HUES64 (cell line): ENCODE measurements at regions not wholly inside any gene's neighbourhood (a gene's known extent, or its start where the extent isn't known, plus 50 kb on each side); places are given as distances from the start of the nearest gene placed in this dataset.

Experiments
- H3K27ac ChIP-seq: 2 replicates; pipeline ENCODE4 v1.7.0; 2013; ENCODE audit warnings: low read depth, low read length, inconsistent platforms
- H3K27me3 ChIP-seq: 2 replicates; pipeline ENCODE4 v1.6.1; 2013; ENCODE audit warnings: mild to moderate bottlenecking, low read length; ENCODE audit not compliant: insufficient read depth
- H3K36me3 ChIP-seq: 2 replicates; pipeline ENCODE4 v1.6.1; 2013; ENCODE audit warnings: mild to moderate bottlenecking, low read length; ENCODE audit not compliant: insufficient read depth
- H3K4me1 ChIP-seq: 2 replicates; pipeline ENCODE4 v1.6.1; 2013; ENCODE audit warnings: mild to moderate bottlenecking, low read length, moderate library complexity; ENCODE audit not compliant: insufficient read depth
- H3K4me3 ChIP-seq: 2 replicates; pipeline ENCODE4 v1.5.1; 2013; ENCODE audit warnings: mild to moderate bottlenecking, low read length, moderate library complexity
- H3K9ac ChIP-seq: 2 replicates; pipeline ENCODE4 v1.6.1; 2013; ENCODE audit warnings: mild to moderate bottlenecking, low read depth, low read length
- H3K9me3 ChIP-seq: 2 replicates; pipeline ENCODE4 v1.6.1; 2013; ENCODE audit warnings: low read depth, low read length; ENCODE audit not compliant: insufficient read depth
- WGBS: fragments of 150-250, 120-280 bp; methylation state at CpG from one replicate; pipeline ENCODE4 v1.1.7; 2013; ENCODE audit warnings: missing lambda C conversion rate; 5-methylcytosine and 5-hydroxymethylcytosine counted together

GRCh38 chr4:52343595-52343994, 292.5 kb downstream of the SPATA18 start:
- Histone ChIP-seq H3K9ac (no peak overlapping the region), H3K27ac (peak overlapping the region; percentile 55; the same call in 1 of the 2 replicates), H3K4me3 (no peak overlapping the region), H3K27me3 (no peaks in the 10 kb centered on the region), H3K4me1 (peaks cover 22% of the 10 kb centered on the region), H3K36me3 (no peaks in the 10 kb centered on the region), H3K9me3 (peaks cover 13% of the 10 kb centered on the region)
- WGBS = 80% methylated on average over 1 of the region's 1 CpG

GRCh38 chr4:52350926-52351325, 299.8 kb downstream of the SPATA18 start:
- no peaks in the 10 kb centered on the region for H3K36me3 ChIP-seq
- no peaks in the 10 kb centered on the region for H3K27me3 ChIP-seq

GRCh38 chr4:52358366-52358765, 300.7 kb downstream of the USP46 start:
- WGBS = 90% methylated on average over 9 of the region's 9 CpGs
- H3K27ac ChIP-seq = no peak overlapping the region

More at GRCh38 chr4:52350926-52351325, 299.8 kb downstream of the SPATA18 start:
- no CpG with 5 or more reads among the region's 1 CpG for WGBS
- no peaks in the 10 kb centered on the region for H3K9me3 ChIP-seq
- no peaks in the 10 kb centered on the region for H3K4me1 ChIP-seq
- H3K4me3 ChIP-seq = no peak overlapping the region
- H3K27ac ChIP-seq = no peak overlapping the region
- no peak overlapping the region for H3K9ac ChIP-seq

GRCh38 chr4:52358883-52359321, 300.2 kb downstream of the USP46 start:
- Histone ChIP-seq H3K27ac (no peak overlapping the region), H3K4me1 (peaks cover 9% of the 10 kb centered on the region)

More at GRCh38 chr4:52358366-52358765, 300.7 kb downstream of the USP46 start:
- no peaks in the 10 kb centered on the region for H3K36me3 ChIP-seq
- H3K4me1 ChIP-seq = peaks cover 9% of the 10 kb centered on the region
- H3K27me3 ChIP-seq = no peaks in the 10 kb centered on the region
- H3K9me3 ChIP-seq = no peaks in the 10 kb centered on the region
- no peak overlapping the region for H3K9ac ChIP-seq
- H3K4me3 ChIP-seq = no peak overlapping the region

GRCh38 chr4:52366191-52366590, 292.9 kb downstream of the USP46 start:
- Histone ChIP-seq H3K9ac (no peak overlapping the region), H3K4me3 (no peak overlapping the region), H3K36me3 (no peaks in the 10 kb centered on the region), H3K27me3 (no peaks in the 10 kb centered on the region), H3K9me3 (no peaks in the 10 kb centered on the region), H3K4me1 (peaks cover 12% of the 10 kb centered on the region), H3K27ac (no peak overlapping the region)
- 96% methylated on average over 3 of the region's 5 CpGs for WGBS

More at GRCh38 chr4:52358883-52359321, 300.2 kb downstream of the USP46 start:
- no peak overlapping the region for H3K9ac ChIP-seq
- WGBS = 90% methylated on average over 1 of the region's 1 CpG
- no peak overlapping the region for H3K4me3 ChIP-seq
- H3K27me3 ChIP-seq = no peaks in the 10 kb centered on the region
- no peaks in the 10 kb centered on the region for H3K9me3 ChIP-seq
- H3K36me3 ChIP-seq = no peaks in the 10 kb centered on the region

- Histone ChIP-seq H3K36me3 (no peaks in the 10 kb centered on the region), H3K9ac (no peak overlapping the region), H3K9me3 (no peaks in the 10 kb centered on the region), H3K4me3 (no peak overlapping the region), H3K27me3 (no peaks in the 10 kb centered on the region), H3K4me1 (peaks cover 12% of the 10 kb centered on the region), H3K27ac (no peak overlapping the region)
- WGBS = 75% methylated on average over 3 of the region's 4 CpGs
Observed at GRCh38 chr4:52366621-52367020, 292.5 kb downstream of the USP46 start.

- H3K27ac ChIP-seq = no peak overlapping the region
- no peaks in the 10 kb centered on the region for H3K36me3 ChIP-seq
- WGBS = 98% methylated on average over 2 of the region's 2 CpGs
- H3K27me3 ChIP-seq = no peaks in the 10 kb centered on the region
- no peaks in the 10 kb centered on the region for H3K9me3 ChIP-seq
- H3K4me3 ChIP-seq = no peak overlapping the region
- H3K9ac ChIP-seq = no peak overlapping the region
- peaks cover 12% of the 10 kb centered on the region for H3K4me1 ChIP-seq
Observed at GRCh38 chr4:52367282-52367830, 291.7 kb downstream of the USP46 start.

GRCh38 chr4:52368895-52369294, 290.2 kb downstream of the USP46 start:
- no peak overlapping the region for H3K9ac ChIP-seq
- no peak overlapping the region for H3K4me3 ChIP-seq
- 93% methylated on average over 5 of the region's 6 CpGs for WGBS
- no peaks in the 10 kb centered on the region for H3K27me3 ChIP-seq
- no peaks in the 10 kb centered on the region for H3K9me3 ChIP-seq
- peaks cover 12% of the 10 kb centered on the region for H3K4me1 ChIP-seq
- no peak overlapping the region for H3K27ac ChIP-seq
- no peaks in the 10 kb centered on the region for H3K36me3 ChIP-seq

GRCh38 chr4:52369649-52370048, 289.5 kb downstream of the USP46 start:
- Histone ChIP-seq H3K27ac (no peak overlapping the region), H3K4me1 (peaks cover 12% of the 10 kb centered on the region), H3K36me3 (no peaks in the 10 kb centered on the region), H3K9me3 (no peaks in the 10 kb centered on the region), H3K4me3 (no peak overlapping the region), H3K9ac (no peak overlapping the region), H3K27me3 (no peaks in the 10 kb centered on the region)
- WGBS = 78% methylated on average over 1 of the region's 1 CpG

- no peak overlapping the region for H3K4me3 ChIP-seq
- peaks cover 12% of the 10 kb centered on the region for H3K4me1 ChIP-seq
- no peaks in the 10 kb centered on the region for H3K27me3 ChIP-seq
- H3K27ac ChIP-seq = no peak overlapping the region
- no peaks in the 10 kb centered on the region for H3K36me3 ChIP-seq
- 81% methylated on average over 5 of the region's 5 CpGs for WGBS
- H3K9me3 ChIP-seq = no peaks in the 10 kb centered on the region
- no peak overlapping the region for H3K9ac ChIP-seq
Observed at GRCh38 chr4:52370576-52370975, 288.5 kb downstream of the USP46 start.

- no peaks in the 10 kb centered on the region for H3K36me3 ChIP-seq
- 93% methylated on average over 5 of the region's 5 CpGs for WGBS
- no peak overlapping the region for H3K4me3 ChIP-seq
- no peaks in the 10 kb centered on the region for H3K9me3 ChIP-seq
- H3K9ac ChIP-seq = no peak overlapping the region
- H3K27ac ChIP-seq = no peak overlapping the region
- H3K27me3 ChIP-seq = no peaks in the 10 kb centered on the region
- peaks cover 12% of the 10 kb centered on the region for H3K4me1 ChIP-seq
Observed at GRCh38 chr4:52371841-52372240, 287.3 kb downstream of the USP46 start.

- Histone ChIP-seq H3K36me3 (no peaks in the 10 kb centered on the region), H3K27me3 (no peaks in the 10 kb centered on the region), H3K9me3 (no peaks in the 10 kb centered on the region), H3K4me1 (peaks cover 12% of the 10 kb centered on the region), H3K27ac (no peak overlapping the region), H3K9ac (no peak overlapping the region), H3K4me3 (no peak overlapping the region)
Observed at GRCh38 chr4:52372269-52372668, 286.8 kb downstream of the USP46 start.
